HG03060 (cell line): ENCODE measurements at regions not wholly inside any gene's neighbourhood (a gene's known extent, or its start where the extent isn't known, plus 50 kb on each side); places are given as distances from the start of the nearest gene placed in this dataset.

Experiments used
- ATAC-seq: cut with Tn5 transposase; IDR thresholded peaks from one replicate; pipeline ENCODE4 v1.9.1; 2021; ENCODE audit warnings: low read depth, moderate number of reproducible peaks; ENCODE audit not compliant: unreplicated experiment

DNA sequence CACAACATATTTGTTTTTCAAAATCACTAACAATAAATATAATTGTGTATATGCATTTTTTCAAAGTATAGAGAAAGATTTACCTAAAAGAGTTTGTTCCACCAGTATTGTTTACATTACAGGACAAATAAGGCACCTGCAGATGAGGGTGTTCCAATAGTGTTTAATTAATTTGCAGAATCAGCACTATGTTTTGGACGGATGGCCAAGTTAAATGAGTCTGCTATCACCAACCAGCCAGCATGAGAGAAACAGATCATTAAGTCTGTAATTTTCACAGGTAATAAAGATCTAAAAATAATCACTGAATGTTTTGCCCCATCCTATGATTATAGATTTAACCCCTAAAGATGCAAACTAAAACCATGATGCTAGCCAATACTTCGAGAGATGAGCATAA lies 2247.0 kb downstream of the NCAM2 start:
- ATAC-seq, result no peak

DNA sequence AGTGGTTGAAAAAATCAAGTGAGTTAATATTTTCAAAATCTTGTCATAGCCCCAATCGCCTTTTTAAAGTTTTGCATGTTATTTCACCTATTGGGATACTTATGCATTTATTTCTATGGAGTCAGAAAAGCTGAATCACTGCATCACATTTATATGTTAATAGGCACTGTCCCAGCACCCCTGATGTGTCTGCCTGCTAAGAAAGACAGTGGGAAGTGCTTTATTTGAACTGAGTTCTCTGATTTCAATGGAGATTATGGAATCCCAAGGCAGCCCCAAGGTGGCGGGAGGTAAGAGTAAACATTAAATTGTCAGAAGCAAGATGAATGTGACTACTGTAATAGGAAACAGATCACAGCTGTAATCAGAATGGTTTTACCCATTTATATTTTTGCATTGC lies 2225.7 kb downstream of the NCAM2 start:
- ATAC-seq, result no peak

DNA sequence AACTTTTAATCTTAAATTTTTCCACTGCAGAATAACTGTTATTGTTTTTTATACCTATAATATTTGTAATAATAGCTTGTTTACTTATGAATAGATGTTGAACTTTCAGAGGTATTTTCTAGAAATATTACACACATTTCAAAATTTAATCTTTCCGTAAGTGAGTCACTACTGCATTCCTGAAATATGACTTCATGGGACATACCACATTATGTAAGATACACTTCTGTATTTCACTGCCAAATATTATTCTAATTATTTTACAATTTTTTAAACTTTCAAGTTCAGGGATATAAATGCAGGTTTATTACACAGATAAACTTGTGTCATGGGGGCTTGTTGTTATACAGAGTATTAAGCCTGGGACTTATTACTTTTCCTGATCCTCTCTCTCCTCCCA lies 2220.5 kb downstream of the NCAM2 start:
- no peak for ATAC-seq

DNA sequence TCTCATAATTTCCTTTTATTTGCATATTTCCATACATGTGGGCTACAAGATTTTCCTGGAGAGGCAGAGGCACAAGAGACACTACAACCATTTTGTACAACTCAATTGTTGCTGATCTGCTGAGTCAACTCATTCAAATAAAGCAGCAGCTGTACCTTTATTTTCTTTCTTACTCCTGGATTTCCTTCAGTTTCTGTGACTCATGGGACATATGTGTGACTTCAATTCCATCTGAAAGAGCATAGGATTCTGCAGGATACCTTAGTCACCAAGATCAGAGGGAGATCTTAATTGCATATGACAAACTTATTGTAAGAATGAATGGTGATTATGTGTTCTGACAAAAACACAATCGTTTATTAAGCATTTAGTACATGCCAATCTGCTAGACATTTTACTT lies 2219.4 kb downstream of the NCAM2 start:
- ATAC-seq, result no peak

DNA sequence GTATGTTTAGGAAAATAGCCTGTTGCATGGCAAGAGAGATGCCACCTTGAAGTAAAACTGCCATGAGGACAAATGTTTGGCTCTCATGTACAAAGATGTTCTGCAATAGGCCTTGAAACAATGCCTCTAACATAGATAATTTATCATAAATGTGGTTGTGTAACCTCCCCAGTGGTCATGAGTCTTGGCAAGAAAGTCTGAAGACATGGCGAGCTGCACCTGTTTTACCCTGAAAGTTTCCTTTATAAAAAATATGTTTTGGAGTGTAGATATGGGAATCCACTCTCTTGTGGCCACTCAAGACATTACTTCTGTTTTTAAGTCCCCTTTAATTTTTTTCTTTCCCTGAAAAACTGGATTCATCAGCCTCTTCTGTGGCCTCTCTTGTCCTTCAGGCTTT lies 2217.1 kb downstream of the NCAM2 start:
- no peak for ATAC-seq
